ENCODE measurements at regions not wholly inside any gene's neighbourhood (a gene's known extent, or its start where the extent isn't known, plus 50 kb on each side); places are given as distances from the start of the nearest gene placed in this dataset.

DNA sequence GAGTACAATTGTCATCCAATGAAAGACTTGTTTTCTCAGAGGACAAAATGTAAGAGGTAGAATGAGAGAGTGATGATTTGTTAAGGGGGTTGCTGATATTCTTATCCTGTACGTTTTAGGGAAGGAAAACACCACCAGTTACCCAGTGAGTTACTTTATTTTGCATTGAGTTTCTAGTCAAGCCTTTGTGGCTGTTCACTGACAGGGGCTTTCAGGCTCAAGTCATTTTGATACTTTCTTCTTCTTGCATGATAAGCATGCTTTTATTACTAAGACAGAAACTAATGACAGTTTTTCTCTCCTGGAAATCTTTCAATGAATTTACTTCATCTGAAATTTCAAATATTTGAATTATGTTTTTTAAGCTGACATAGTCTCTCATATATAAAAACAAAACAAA is 710.2 kb upstream of the POM121L12 start:
- peaks cover 0 to 3% (median 0%) of the 10 kb centered on the region in 4 donors for H3K9me3 ChIP-seq
- no peak for DNase-seq
- intact Hi-C loops (cut with DNase I), result no loop called here
- no peaks in the 10 kb centered on the region for H3K36me3 ChIP-seq
- WGBS, 2 donors, result 51 to 65% methylated on average over 1 of the region's 1 CpG
- no peak overlapping the region for H3K4me3 ChIP-seq
- no peaks in the 10 kb centered on the region for H3K27me3 ChIP-seq
- no peak for TF ChIP-seq POLR2AphosphoS5 (IDR thresholded peaks at IDR 0.05)
- no peak for TF ChIP-seq EP300 (IDR thresholded peaks at IDR 0.05)
- no peak for TF ChIP-seq POLR2A (IDR thresholded peaks at IDR 0.05)
- TF ChIP-seq, protein P1, sequence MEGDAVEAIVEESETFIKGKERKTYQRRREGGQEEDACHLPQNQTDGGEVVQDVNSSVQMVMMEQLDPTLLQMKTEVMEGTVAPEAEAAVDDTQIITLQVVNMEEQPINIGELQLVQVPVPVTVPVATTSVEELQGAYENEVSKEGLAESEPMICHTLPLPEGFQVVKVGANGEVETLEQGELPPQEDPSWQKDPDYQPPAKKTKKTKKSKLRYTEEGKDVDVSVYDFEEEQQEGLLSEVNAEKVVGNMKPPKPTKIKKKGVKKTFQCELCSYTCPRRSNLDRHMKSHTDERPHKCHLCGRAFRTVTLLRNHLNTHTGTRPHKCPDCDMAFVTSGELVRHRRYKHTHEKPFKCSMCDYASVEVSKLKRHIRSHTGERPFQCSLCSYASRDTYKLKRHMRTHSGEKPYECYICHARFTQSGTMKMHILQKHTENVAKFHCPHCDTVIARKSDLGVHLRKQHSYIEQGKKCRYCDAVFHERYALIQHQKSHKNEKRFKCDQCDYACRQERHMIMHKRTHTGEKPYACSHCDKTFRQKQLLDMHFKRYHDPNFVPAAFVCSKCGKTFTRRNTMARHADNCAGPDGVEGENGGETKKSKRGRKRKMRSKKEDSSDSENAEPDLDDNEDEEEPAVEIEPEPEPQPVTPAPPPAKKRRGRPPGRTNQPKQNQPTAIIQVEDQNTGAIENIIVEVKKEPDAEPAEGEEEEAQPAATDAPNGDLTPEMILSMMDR (IDR thresholded peaks at IDR 0.05), result no peak
- H3K27ac ChIP-seq, result no peak overlapping the region
- H3K4me1 ChIP-seq, result no peaks in the 10 kb centered on the region

DNA sequence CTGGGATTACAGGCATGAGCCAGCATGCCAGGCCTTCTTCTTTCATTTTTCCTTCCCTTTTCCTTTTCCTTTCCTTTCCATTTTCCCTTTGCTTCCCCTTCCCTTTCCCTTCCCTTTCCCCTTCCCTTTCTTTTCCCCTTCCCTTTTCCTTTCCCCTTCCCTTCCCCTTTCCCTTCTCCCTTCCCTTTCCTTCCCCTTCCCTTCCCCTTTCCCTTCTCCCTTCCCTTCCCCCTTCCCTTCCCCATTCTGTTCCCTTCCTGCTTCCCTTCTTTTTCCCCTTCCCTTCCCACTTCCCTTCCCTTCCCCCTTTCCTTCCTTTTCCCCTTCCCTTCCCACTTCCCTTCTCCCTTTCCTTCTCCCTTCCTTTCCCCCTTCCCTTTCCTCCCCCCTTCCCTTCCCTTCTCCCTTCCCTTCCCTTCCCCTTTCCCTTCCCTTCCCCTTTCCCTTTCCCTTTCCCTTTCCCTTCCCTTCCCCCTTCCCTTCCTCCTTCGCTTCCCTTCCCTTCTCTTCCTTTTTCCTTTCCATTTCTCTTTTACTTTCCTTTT is 712.2 kb upstream of the POM121L12 start:
- 93 to 96% methylated on average over 1 of the region's 1 CpG for WGBS, 2 donors
- intact Hi-C loops (cut with DNase I), result no loop called here
- peaks cover 0 to 3% (median 0%) of the 10 kb centered on the region in 4 donors for H3K9me3 ChIP-seq
- DNase-seq, result no peak
- TF ChIP-seq POLR2A (IDR thresholded peaks at IDR 0.05) (no peak), POLR2AphosphoS5 (IDR thresholded peaks at IDR 0.05) (no peak), EP300 (IDR thresholded peaks at IDR 0.05) (no peak)
- TF ChIP-seq, protein P1 (IDR thresholded peaks at IDR 0.05), result no peak
- no peaks in the 10 kb centered on the region for H3K4me1 ChIP-seq
- no peaks in the 10 kb centered on the region for H3K27me3 ChIP-seq
- no peak overlapping the region for H3K4me3 ChIP-seq
- no peaks in the 10 kb centered on the region for H3K36me3 ChIP-seq
- H3K27ac ChIP-seq, result no peak overlapping the region

DNA sequence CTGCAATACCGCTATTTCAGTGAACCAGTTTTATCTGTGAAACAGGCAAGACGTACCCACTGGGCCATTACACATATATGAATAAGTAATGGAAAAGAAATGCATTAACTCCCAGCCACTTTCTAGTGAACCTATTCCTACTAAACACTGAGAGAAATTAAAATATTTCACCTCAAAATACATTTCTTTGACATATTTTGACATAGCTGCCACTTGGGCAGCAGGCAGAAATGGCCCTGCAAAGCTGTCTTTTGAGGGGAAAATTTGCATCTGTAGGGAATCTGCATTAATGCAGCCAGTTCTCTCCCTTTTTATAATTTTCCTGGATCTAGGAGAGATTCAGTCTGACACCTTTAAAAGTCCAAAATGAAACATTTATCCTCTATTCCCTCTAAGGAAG is 714.8 kb upstream of the POM121L12 start:
- H3K27ac ChIP-seq, result no peak overlapping the region
- no peaks in the 10 kb centered on the region for H3K9me3 ChIP-seq
- TF ChIP-seq POLR2A (IDR thresholded peaks at IDR 0.05), result no peak
- no peak for TF ChIP-seq EP300 (IDR thresholded peaks at IDR 0.05)
- TF ChIP-seq POLR2AphosphoS5 (IDR thresholded peaks at IDR 0.05), result no peak
- TF ChIP-seq, protein P1 (IDR thresholded peaks at IDR 0.05), result no peak
- intact Hi-C loops (cut with DNase I), result no loop called here
- WGBS, 2 donors, result 93 to 96% methylated on average over 2 of the region's 2 CpGs
- no peak overlapping the region for H3K4me3 ChIP-seq
- H3K27me3 ChIP-seq, result no peaks in the 10 kb centered on the region
- no peaks in the 10 kb centered on the region for H3K4me1 ChIP-seq
- DNase-seq, result no peak
- no peaks in the 10 kb centered on the region for H3K36me3 ChIP-seq

DNA sequence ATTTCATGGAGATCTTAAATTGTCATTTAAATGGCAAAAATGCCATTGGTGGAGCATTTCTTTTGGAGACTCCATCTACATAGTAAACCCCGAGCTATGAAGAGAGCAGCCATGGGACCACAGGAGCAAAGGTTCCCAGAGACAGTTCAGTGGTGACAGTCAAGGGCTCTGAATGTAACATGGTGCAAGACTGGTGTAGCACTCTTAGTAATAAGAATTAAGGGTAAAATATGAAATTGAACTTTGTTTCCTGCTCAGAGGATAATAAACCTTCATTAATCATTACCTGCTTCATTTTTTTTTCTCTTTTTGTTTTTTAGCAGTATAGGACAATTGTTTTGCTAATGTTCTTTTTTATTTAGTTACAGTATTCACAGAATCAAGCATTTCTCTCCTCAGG is 717.5 kb upstream of the POM121L12 start:
- no peaks in the 10 kb centered on the region for H3K9me3 ChIP-seq
- TF ChIP-seq POLR2AphosphoS5 (IDR thresholded peaks at IDR 0.05), result no peak
- no peak for TF ChIP-seq POLR2A (IDR thresholded peaks at IDR 0.05)
- TF ChIP-seq, protein P1 (IDR thresholded peaks at IDR 0.05), result no peak
- no peak for TF ChIP-seq EP300 (IDR thresholded peaks at IDR 0.05)
- H3K27ac ChIP-seq, result no peak overlapping the region
- H3K36me3 ChIP-seq, result no peaks in the 10 kb centered on the region
- no peak overlapping the region for H3K4me3 ChIP-seq
- H3K4me1 ChIP-seq, result no peaks in the 10 kb centered on the region
- intact Hi-C loops (cut with DNase I), result no loop called here
- H3K27me3 ChIP-seq, result no peaks in the 10 kb centered on the region
- no peak for DNase-seq
- 85 to 96% methylated on average over 1 of the region's 1 CpG for WGBS, 2 donors

DNA sequence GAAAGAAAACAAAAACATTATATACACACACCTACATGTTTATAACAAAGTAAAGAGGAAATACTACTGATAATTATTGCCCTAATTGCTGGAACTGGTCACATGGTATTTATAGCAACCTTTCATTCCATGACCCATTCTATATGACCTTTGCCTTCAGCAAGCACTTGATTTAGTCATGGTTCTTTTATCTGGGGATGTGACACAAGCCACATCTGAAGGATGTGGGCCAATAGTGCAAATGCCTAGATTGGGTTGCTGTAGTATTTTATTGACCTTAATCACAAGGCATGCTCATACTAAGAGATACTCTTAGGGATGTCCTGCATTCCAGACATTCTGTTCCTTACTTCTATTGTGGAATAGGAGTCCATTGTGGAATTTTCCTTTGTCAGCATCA is 723.5 kb upstream of the POM121L12 start:
- Histone ChIP-seq H3K27me3 (no peaks in the 10 kb centered on the region), H3K27ac (no peak overlapping the region), H3K36me3 (no peaks in the 10 kb centered on the region), H3K9me3 (no peaks in the 10 kb centered on the region), H3K4me3 (no peak overlapping the region), H3K4me1 (no peaks in the 10 kb centered on the region)
- no peak for DNase-seq
- TF ChIP-seq, protein P1 (IDR thresholded peaks at IDR 0.05), result no peak
- TF ChIP-seq POLR2AphosphoS5 (IDR thresholded peaks at IDR 0.05) (no peak), POLR2A (IDR thresholded peaks at IDR 0.05) (no peak), EP300 (IDR thresholded peaks at IDR 0.05) (no peak)
- intact Hi-C loops (cut with DNase I), result no loop called here

All from sigmoid colon (tissue), 6 donors.